HepG2 (cell line): ENCODE measurements at regions not wholly inside any gene's neighbourhood (a gene's known extent, or its start where the extent isn't known, plus 50 kb on each side); places are given as distances from the start of the nearest gene placed in this dataset.

Source experiments
- ATAC-seq: fragments of 200-7000 bp; cut with Tn5 transposase; 3 replicates; pipeline ENCODE4 v1.9.1; 2020; ENCODE audit warnings: mild to moderate bottlenecking, moderate library complexity
- BruUV-seq: library from RNA; stranded (reverse); fragments of 400-500 nt; replicated peaks from 2 replicates; lab custom pipeline; 2021; lab: Mats Ljungman, UMichigan
- CTCF ChIA-PET: fragments of 300-600 bp; formaldehyde crosslinking; extraction: SDS; loops from one replicate; lab custom pipeline; 2021; ENCODE audit warnings: low total read pairs, inconsistent platforms, low intra/inter-chr PET ratio; lab: Yijun Ruan, JAX
- POLR2A ChIA-PET: fragments of 350-600 bp; sonication (Branson Sonifier 250); formaldehyde crosslinking; loops from one replicate; lab custom pipeline; 2020; ENCODE audit warnings: antibody characterized with exemption, inconsistent platforms; lab: Yijun Ruan, JAX
- DNase-seq: peaks from one replicate; pipeline ENCODE4 v3.0.0-alpha.2; 2015; ENCODE audit warnings: low spot score
- FAIRE-seq: peaks from 3 replicates; lab custom pipeline; 2011; peaks lifted over from hg19 to GRCh38; lab: Jason Lieb, UNC
- H2AFZ ChIP-seq: one replicate; pipeline ENCODE4 v1.6.1; 2011; ENCODE audit warnings: low read length, inconsistent platforms
- H3K27ac ChIP-seq: fragments of 300-600 bp; 3 replicates; pipeline ENCODE4 v1.8.0; 2011; ENCODE audit warnings: mixed run types, mild to moderate bottlenecking, mixed read lengths, low read length, inconsistent platforms; ENCODE audit not compliant: insufficient read depth; ENCODE audit errors: extremely low read length
- H3K27me3 ChIP-seq, 2 experiments: fragments of 200-600 bp in 1 of 2; 2 replicates in 1 of 2; 3 replicates in 1 of 2; pipeline versions ENCODE4 v1.6.0 to v1.8.0; 2011; ENCODE audit warnings: low read length in 2 of 2, mild to moderate bottlenecking in 2 of 2, moderate library complexity in 2 of 2, inconsistent platforms in 1 of 2; ENCODE audit not compliant: insufficient read depth in 2 of 2, control insufficient read depth in 1 of 2
- H3K36me3 ChIP-seq, 2 experiments: fragments of 200-600 bp in 1 of 2; replicated peaks in 1 of 2; 2 replicates in 1 of 2; 3 replicates in 1 of 2; pipeline versions ENCODE4 v1.5.1 to v1.8.0; 2011; ENCODE audit warnings: low read length in 2 of 2, inconsistent platforms in 1 of 2; ENCODE audit not compliant: insufficient read depth in 2 of 2, control insufficient read depth in 1 of 2
- H3K4me1 ChIP-seq: 2 replicates; pipeline ENCODE4 v1.5.1; 2012; ENCODE audit warnings: low read length, inconsistent platforms; ENCODE audit not compliant: insufficient read depth
- H3K4me2 ChIP-seq: 2 replicates; pipeline ENCODE4 v1.6.0; 2011; ENCODE audit warnings: low read depth, low read length, inconsistent platforms
- H3K4me3 ChIP-seq, 3 experiments: fragments of 200-600 bp in 1 of 3; sonication (generic), shearing (Covaris generic) in 1 of 3; replicated peaks in 1 of 3; 2 replicates each; pipeline ENCODE4 v1.5.1; 2011 to 2016; ENCODE audit warnings: low read length in 3 of 3, inconsistent platforms in 2 of 3, low read depth in 2 of 3, mild to moderate bottlenecking in 2 of 3, control low read depth in 1 of 3, mixed read lengths in 1 of 3; ENCODE audit not compliant: insufficient read depth in 1 of 3
- H3K79me2 ChIP-seq: one replicate; pipeline ENCODE4 v1.6.1; 2011; ENCODE audit warnings: low read length, inconsistent platforms; ENCODE audit not compliant: insufficient read depth
- H3K9ac ChIP-seq: 2 replicates; pipeline ENCODE4 v1.6.0; 2011; ENCODE audit warnings: mild to moderate bottlenecking, low read depth, low read length, inconsistent platforms; ENCODE audit not compliant: insufficient read depth
- H3K9me3 ChIP-seq: 2 replicates; pipeline ENCODE4 v1.5.1; 2012; ENCODE audit warnings: mild to moderate bottlenecking, low read length
- H4K20me1 ChIP-seq: 2 replicates; pipeline ENCODE4 v1.6.0; 2011; ENCODE audit warnings: inconsistent platforms, mild to moderate bottlenecking, low read length, moderate library complexity; ENCODE audit not compliant: insufficient read depth
- BHLHE40 ChIP-seq: IDR thresholded peaks from 2 replicates; pipeline ENCODE4 v1.6.1; 2011; ENCODE audit warnings: low read length, improper control_type of control experiment
- HNRNPK ChIP-seq: fragments of 200-400 bp; formaldehyde crosslinking; IDR thresholded peaks from 2 replicates; pipeline ENCODE4 v1.6.1; 2018; ENCODE audit warnings: low read length, low read depth, moderate library complexity, mild to moderate bottlenecking; ENCODE audit not compliant: poor library complexity, severe bottlenecking
- HOXA3 ChIP-seq: sonication (generic); formaldehyde crosslinking; IDR thresholded peaks from 2 replicates; pipeline ENCODE4 v1.5.0; 2020; ENCODE audit warnings: missing genetic modification reagents
- JUNB ChIP-seq: sonication (generic); formaldehyde crosslinking; IDR thresholded peaks from 2 replicates; pipeline ENCODE4 v1.8.0; 2022; ENCODE audit warnings: missing genetic modification reagents, mild to moderate bottlenecking, borderline replicate concordance
- TBL1XR1 ChIP-seq: fragments of 150-350 bp; IDR thresholded peaks from 2 replicates; pipeline ENCODE4 v1.6.1; 2014; ENCODE audit warnings: borderline replicate concordance, low read length; ENCODE audit not compliant: partially characterized antibody
- ZNF431 ChIP-seq: sonication (generic); formaldehyde crosslinking; IDR thresholded peaks from 2 replicates; pipeline ENCODE4 v1.9.0; 2022; ENCODE audit warnings: missing genetic modification reagents, low read depth, mild to moderate bottlenecking, borderline replicate concordance
- ZSCAN12 ChIP-seq: sonication (generic); formaldehyde crosslinking; IDR thresholded peaks from 2 replicates; pipeline ENCODE4 v1.9.0; 2021; ENCODE audit warnings: mild to moderate bottlenecking, missing genetic modification reagents
- WGBS: methylation state at CpG from one replicate; pipeline ENCODE4 v1.1.6; 2017; ENCODE audit warnings: low lambda C conversion rate; 5-methylcytosine and 5-hydroxymethylcytosine counted together
- in situ Hi-C: cut with HindIII; loops from 2 replicates; pipeline ENCODE4 v1.10.0; 2017; ENCODE audit warnings: low pct_unique_long_range_greater_than_20kb; ENCODE audit not compliant: extremely low pct_ligation_motif_present
- intact Hi-C: fragments of 100-400 bp; cut with micrococcal nuclease; formaldehyde crosslinking; loops from one replicate; pipeline ENCODE4 v1.10.0; 2022; ENCODE audit not compliant: unreplicated experiment
- TF ChIP-seq, protein P1 (sequence below): sonication (generic); formaldehyde crosslinking; IDR thresholded peaks from 2 replicates; pipeline ENCODE4 v1.4.0; 2020; ENCODE audit warnings: missing genetic modification reagents

DNA sequence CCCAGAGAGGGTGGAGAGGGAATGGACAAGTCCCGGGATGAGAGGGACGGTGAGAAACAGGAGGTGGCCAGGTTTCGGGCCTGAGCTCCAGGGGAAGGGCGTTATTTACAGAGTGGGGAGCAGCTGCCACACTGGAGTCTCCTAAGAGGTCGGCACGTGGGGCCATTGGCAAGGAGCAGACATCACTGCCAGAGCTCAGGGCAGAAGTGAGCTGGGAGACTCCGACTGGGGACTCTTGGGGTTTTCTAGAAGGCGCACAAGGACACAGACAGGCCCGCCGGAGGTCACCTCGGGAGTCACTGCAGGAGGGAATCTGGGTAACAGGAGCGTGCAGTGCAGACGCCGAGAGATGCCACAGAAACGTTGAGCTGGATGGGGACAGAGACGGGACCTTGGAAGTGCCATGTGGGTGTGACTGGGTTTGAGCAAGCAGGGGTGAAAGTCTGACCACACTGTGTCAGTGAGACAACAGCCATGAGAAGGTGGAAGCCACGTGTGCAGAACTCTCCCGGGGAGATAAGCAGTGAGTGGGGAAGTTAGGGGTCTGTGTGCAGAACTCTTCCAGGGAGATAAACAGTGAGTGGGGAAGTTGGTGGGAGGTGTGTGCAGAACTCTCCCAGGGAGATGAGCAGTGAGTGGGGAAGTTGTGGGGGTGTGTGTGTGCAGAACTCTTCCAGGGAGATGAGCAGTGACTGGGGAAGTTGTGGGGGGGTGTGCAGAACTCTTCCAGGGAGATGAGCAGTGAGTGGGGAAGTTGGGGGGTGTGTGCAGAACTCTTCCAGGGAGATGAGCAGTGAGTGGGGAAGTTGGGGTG is 187.5 kb downstream of the SHANK2 start:
- DNase-seq (no peak), FAIRE-seq (no peak), ATAC-seq (no peak)
- H3K9me3 ChIP-seq: no peaks in the 10 kb centered on the region
- ChIA-PET POLR2A (no interaction called here), CTCF (no interaction called here)
- intact Hi-C loops (no loop called here), in situ Hi-C loops (no loop called here)
- H3K79me2 ChIP-seq: no peaks in the 10 kb centered on the region
- H3K9ac ChIP-seq: no peak overlapping the region
- BruUV-seq: no TSS peak
- H4K20me1 ChIP-seq: peaks cover 10% of the 10 kb centered on the region
- no peak overlapping the region for H3K27ac ChIP-seq
- H2AFZ ChIP-seq: no peak overlapping the region
- H3K27me3 ChIP-seq: no peaks in the 10 kb centered on the region
- TF ChIP-seq JUNB (CRISPR knock-in tag): no peak
- TF ChIP-seq HOXA3 (CRISPR knock-in tag): no peak
- TF ChIP-seq HNRNPK: no peak
- no peak for TF ChIP-seq ZNF431 (CRISPR knock-in tag)
- no peak for TF ChIP-seq ZSCAN12 (CRISPR knock-in tag)
- TF ChIP-seq TBL1XR1: no peak
- TF ChIP-seq, protein P1, sequence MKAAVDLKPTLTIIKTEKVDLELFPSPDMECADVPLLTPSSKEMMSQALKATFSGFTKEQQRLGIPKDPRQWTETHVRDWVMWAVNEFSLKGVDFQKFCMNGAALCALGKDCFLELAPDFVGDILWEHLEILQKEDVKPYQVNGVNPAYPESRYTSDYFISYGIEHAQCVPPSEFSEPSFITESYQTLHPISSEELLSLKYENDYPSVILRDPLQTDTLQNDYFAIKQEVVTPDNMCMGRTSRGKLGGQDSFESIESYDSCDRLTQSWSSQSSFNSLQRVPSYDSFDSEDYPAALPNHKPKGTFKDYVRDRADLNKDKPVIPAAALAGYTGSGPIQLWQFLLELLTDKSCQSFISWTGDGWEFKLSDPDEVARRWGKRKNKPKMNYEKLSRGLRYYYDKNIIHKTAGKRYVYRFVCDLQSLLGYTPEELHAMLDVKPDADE (CRISPR knock-in tag): no peak
- TF ChIP-seq BHLHE40: no peak
- no peak overlapping the region for H3K4me2 ChIP-seq
- 92% methylated on average over 18 of the region's 18 CpGs for WGBS
- H3K4me3 ChIP-seq: no peak overlapping the region
- H3K36me3 ChIP-seq: peaks cover 3 to 32% of the 10 kb centered on the region in 2 experiments; a peak in 4 of 5 replicates
- no peaks in the 10 kb centered on the region for H3K4me1 ChIP-seq
